ENCODE measurements at regions not wholly inside any gene's neighbourhood (a gene's known extent, or its start where the extent isn't known, plus 50 kb on each side); places are given as distances from the start of the nearest gene placed in this dataset.
"Not testable (repeated sequence)": the region's sequence is repeated elsewhere in the genome, so short reads cannot be mapped to it uniquely, and the experiment has no call there.

- no peak for DNase-seq (ENCODE audit: low read depth)
These were observed 292.1 kb upstream of the PMFBP1 start for GRCh38 chr16:72464052-72464451.

GRCh38 chr16:72458035-72458434, 286.1 kb upstream of the PMFBP1 start:
- H3K4me3 ChIP-seq (ENCODE audit: low read depth, low read length), result no peak overlapping the region
- no peak for TF ChIP-seq CTCF (conservative IDR thresholded peaks at IDR 0.05; ENCODE audit: low read depth, low read length)
- DNase-seq (ENCODE audit: low read depth), result no peak

More at GRCh38 chr16:72464052-72464451, 292.1 kb upstream of the PMFBP1 start:
- H3K4me3 ChIP-seq (ENCODE audit: low read depth, low read length), result no peak overlapping the region
- TF ChIP-seq CTCF (conservative IDR thresholded peaks at IDR 0.05; ENCODE audit: low read depth, low read length), result no peak

GRCh38 chr16:72457243-72457940, 285.4 kb upstream of the PMFBP1 start:
- no peak overlapping the region for H3K4me3 ChIP-seq (ENCODE audit: low read depth, low read length)
- TF ChIP-seq CTCF (conservative IDR thresholded peaks at IDR 0.05; ENCODE audit: low read depth, low read length), result no peak
- DNase-seq (ENCODE audit: low read depth), result no peak

- DNase-seq (ENCODE audit: low read depth), result no peak
These were observed 284.0 kb upstream of the PMFBP1 start for GRCh38 chr16:72455743-72456659.

GRCh38 chr16:72453856-72454255, 281.9 kb upstream of the PMFBP1 start:
- DNase-seq (ENCODE audit: low read depth); H3K4me3 ChIP-seq (ENCODE audit: low read depth, low read length): not testable (repeated sequence)

More at GRCh38 chr16:72455743-72456659, 284.0 kb upstream of the PMFBP1 start:
- no peak for TF ChIP-seq CTCF (conservative IDR thresholded peaks at IDR 0.05; ENCODE audit: low read depth, low read length)
- no peak overlapping the region for H3K4me3 ChIP-seq (ENCODE audit: low read depth, low read length)

GRCh38 chr16:72444696-72445095, 272.7 kb upstream of the PMFBP1 start:
- no peak for DNase-seq (ENCODE audit: low read depth)
- H3K4me3 ChIP-seq (ENCODE audit: low read depth, low read length), result no peak overlapping the region
- no peak for TF ChIP-seq CTCF (conservative IDR thresholded peaks at IDR 0.05; ENCODE audit: low read depth, low read length)

- TF ChIP-seq CTCF (conservative IDR thresholded peaks at IDR 0.05; ENCODE audit: low read depth, low read length), result no peak
- no peak overlapping the region for H3K4me3 ChIP-seq (ENCODE audit: low read depth, low read length)
- DNase-seq (ENCODE audit: low read depth), result no peak
These were observed 271.9 kb upstream of the PMFBP1 start for GRCh38 chr16:72443809-72444208.

Data from epithelial cell of proximal tubule (primary cell).